ENCODE measurements at regions not wholly inside any gene's neighbourhood (a gene's known extent, or its start where the extent isn't known, plus 50 kb on each side); places are given as distances from the start of the nearest gene placed in this dataset.

- TF ChIP-seq CTCF (IDR thresholded peaks at IDR 0.05; ENCODE audit: borderline replicate concordance, extremely low read depth, low read length, poor library complexity, severe bottlenecking) (no peak), EZH2 (IDR thresholded peaks at IDR 0.05; ENCODE audit: borderline replicate concordance, low read depth, low read length, severe bottlenecking) (no peak)
Measured at GRCh38 chr9:1745980-1746379, 269.2 kb upstream of the SMARCA2 start.

Data from DND-41 (cell line).